GM13977 (cell line): ENCODE measurements at regions not wholly inside any gene's neighbourhood (a gene's known extent, or its start where the extent isn't known, plus 50 kb on each side); places are given as distances from the start of the nearest gene placed in this dataset.
"Not testable (repeated sequence)": the region's sequence is repeated elsewhere in the genome, so short reads cannot be mapped to it uniquely, and the experiment has no call there.

Experiments
- DNase-seq: peaks from one replicate; pipeline ENCODE4 v3.0.0; 2012; ENCODE audit warnings: low spot score
- CTCF ChIP-seq: IDR thresholded peaks from 2 replicates; pipeline ENCODE4 v1.5.1; 2012; ENCODE audit warnings: mild to moderate bottlenecking, control low read depth; ENCODE audit not compliant: insufficient read depth; ENCODE audit errors: extremely low read depth, missing control alignments
- in situ Hi-C: fragments of 300-500 bp; cut with MboI; formaldehyde crosslinking; loops from one replicate; pipeline ENCODE4 v1.12.0; 2022; ENCODE audit warnings: low sequenced_read_pairs, low pct_unique_long_range_greater_than_20kb, mixed read lengths, inconsistent platforms; ENCODE audit not compliant: unreplicated experiment

GRCh38 chr9:68593760-68594159 is 53.1 kb upstream of the TMEM252 start:
- not testable (repeated sequence) for DNase-seq
- in situ Hi-C loops = loop anchor here (10.0 kb wide), 1 partner anchor 91 kb away; no protein-coding TSS in a partner anchor

- no peak for TF ChIP-seq CTCF
- no peak for DNase-seq
- in situ Hi-C loops = loop anchor here (10.0 kb wide), 1 partner anchor 89 kb away; no protein-coding TSS in a partner anchor
Observed at GRCh38 chr9:68595868-68596267, 55.2 kb upstream of the TMEM252 start.

GRCh38 chr9:68597362-68597997 is 56.8 kb upstream of the TMEM252 start:
- in situ Hi-C loops = loop anchor here (10.0 kb wide), 1 partner anchor 87 kb away; no protein-coding TSS in a partner anchor
- no peak for TF ChIP-seq CTCF
- DNase-seq = no peak

GRCh38 chr9:68599826-68600225 is 59.1 kb upstream of the TMEM252 start:
- in situ Hi-C loops = loop anchor here (10.0 kb wide), 1 partner anchor 85 kb away; no protein-coding TSS in a partner anchor
- TF ChIP-seq CTCF = no peak
- DNase-seq = no peak

- DNase-seq = no peak
- no peak for TF ChIP-seq CTCF
- in situ Hi-C loops = no loop called here
Observed at GRCh38 chr9:68601081-68601480, 60.4 kb upstream of the TMEM252 start.

- in situ Hi-C loops = no loop called here
- no peak for TF ChIP-seq CTCF
- no peak for DNase-seq
Observed at GRCh38 chr9:68603371-68603770, 62.7 kb upstream of the TMEM252 start.

- in situ Hi-C loops = no loop called here
- TF ChIP-seq CTCF = no peak
- DNase-seq = no peak
Observed at GRCh38 chr9:68608763-68609162, 68.1 kb upstream of the TMEM252 start.
